WTC11 (cell line): ENCODE measurements at regions not wholly inside any gene's neighbourhood (a gene's known extent, or its start where the extent isn't known, plus 50 kb on each side); places are given as distances from the start of the nearest gene placed in this dataset.

Source experiments
- ATF3 ChIP-seq: sonication (generic); formaldehyde crosslinking; conservative IDR thresholded peaks from 2 replicates; pipeline ENCODE4 v1.8.1; 2022; ENCODE audit warnings: mild to moderate bottlenecking, missing genetic modification reagents
- ATF6 ChIP-seq: sonication (generic); formaldehyde crosslinking; IDR thresholded peaks from 2 replicates; pipeline ENCODE4 v1.8.1; 2023; ENCODE audit warnings: mild to moderate bottlenecking, missing genetic modification reagents
- E2F4 ChIP-seq: sonication (generic); formaldehyde crosslinking; IDR thresholded peaks from 2 replicates; pipeline ENCODE4 v1.8.1; 2022; ENCODE audit warnings: low read depth, mild to moderate bottlenecking, moderate library complexity, missing genetic modification reagents, borderline replicate concordance
- HMGXB4 ChIP-seq: sonication (generic); formaldehyde crosslinking; IDR thresholded peaks from 2 replicates; pipeline ENCODE4 v1.8.1; 2023; ENCODE audit warnings: mild to moderate bottlenecking, moderate library complexity, missing genetic modification reagents
- MAX ChIP-seq: sonication (generic); formaldehyde crosslinking; IDR thresholded peaks from 2 replicates; pipeline ENCODE4 v1.8.0; 2022; ENCODE audit warnings: mild to moderate bottlenecking, missing genetic modification reagents
- MXD4 ChIP-seq: fragments of 250-450 bp; sonication (Bioruptor Pico); IDR thresholded peaks from 2 replicates; pipeline ENCODE4 v1.8.0; 2021; ENCODE audit warnings: mild to moderate bottlenecking, moderate library complexity, borderline replicate concordance
- NFYB ChIP-seq: sonication (generic); formaldehyde crosslinking; conservative IDR thresholded peaks from 2 replicates; pipeline ENCODE4 v1.8.0; 2022; ENCODE audit warnings: low read depth, missing genetic modification reagents
- TCF7 ChIP-seq: sonication (generic); formaldehyde crosslinking; IDR thresholded peaks from 2 replicates; pipeline ENCODE4 v1.8.0; 2022; ENCODE audit warnings: mild to moderate bottlenecking, low read depth, missing genetic modification reagents, moderate library complexity
- TEAD4 ChIP-seq: sonication (generic); formaldehyde crosslinking; IDR thresholded peaks from 2 replicates; pipeline ENCODE4 v1.8.0; 2022; ENCODE audit warnings: mild to moderate bottlenecking, missing genetic modification reagents
- USF2 ChIP-seq: sonication (generic); formaldehyde crosslinking; IDR thresholded peaks from 2 replicates; pipeline ENCODE4 v1.8.1; 2023; ENCODE audit warnings: mild to moderate bottlenecking, missing genetic modification reagents, moderate library complexity
- ZBTB21 ChIP-seq: sonication (generic); formaldehyde crosslinking; IDR thresholded peaks from 2 replicates; pipeline ENCODE4 v1.8.1; 2023; ENCODE audit warnings: mild to moderate bottlenecking, missing genetic modification reagents, borderline replicate concordance
- ZBTB43 ChIP-seq: sonication (generic); formaldehyde crosslinking; IDR thresholded peaks from 2 replicates; pipeline ENCODE4 v1.8.1; 2023; ENCODE audit warnings: mild to moderate bottlenecking, missing genetic modification reagents
- ZNF138 ChIP-seq: sonication (generic); formaldehyde crosslinking; conservative IDR thresholded peaks from 2 replicates; pipeline ENCODE4 v1.8.1; 2022; ENCODE audit warnings: mild to moderate bottlenecking, moderate library complexity, missing genetic modification reagents
- TF ChIP-seq, protein P1 (sequence below): fragments of 200-600 bp; IDR thresholded peaks from 2 replicates; pipeline ENCODE4 v1.8.0; 2022; ENCODE audit warnings: antibody characterized with exemption

- TF ChIP-seq, protein P1, sequence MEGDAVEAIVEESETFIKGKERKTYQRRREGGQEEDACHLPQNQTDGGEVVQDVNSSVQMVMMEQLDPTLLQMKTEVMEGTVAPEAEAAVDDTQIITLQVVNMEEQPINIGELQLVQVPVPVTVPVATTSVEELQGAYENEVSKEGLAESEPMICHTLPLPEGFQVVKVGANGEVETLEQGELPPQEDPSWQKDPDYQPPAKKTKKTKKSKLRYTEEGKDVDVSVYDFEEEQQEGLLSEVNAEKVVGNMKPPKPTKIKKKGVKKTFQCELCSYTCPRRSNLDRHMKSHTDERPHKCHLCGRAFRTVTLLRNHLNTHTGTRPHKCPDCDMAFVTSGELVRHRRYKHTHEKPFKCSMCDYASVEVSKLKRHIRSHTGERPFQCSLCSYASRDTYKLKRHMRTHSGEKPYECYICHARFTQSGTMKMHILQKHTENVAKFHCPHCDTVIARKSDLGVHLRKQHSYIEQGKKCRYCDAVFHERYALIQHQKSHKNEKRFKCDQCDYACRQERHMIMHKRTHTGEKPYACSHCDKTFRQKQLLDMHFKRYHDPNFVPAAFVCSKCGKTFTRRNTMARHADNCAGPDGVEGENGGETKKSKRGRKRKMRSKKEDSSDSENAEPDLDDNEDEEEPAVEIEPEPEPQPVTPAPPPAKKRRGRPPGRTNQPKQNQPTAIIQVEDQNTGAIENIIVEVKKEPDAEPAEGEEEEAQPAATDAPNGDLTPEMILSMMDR = no peak
- TF ChIP-seq MAX (CRISPR knock-in tag) (no peak), E2F4 (CRISPR knock-in tag) (no peak), ZBTB21 (no peak), ATF3 (no peak), TCF7 (no peak), ATF6 (CRISPR knock-in tag) (no peak), ZNF138 (CRISPR knock-in tag) (no peak), HMGXB4 (no peak), USF2 (CRISPR knock-in tag) (no peak), NFYB (no peak), ZBTB43 (CRISPR knock-in tag) (no peak), TEAD4 (CRISPR knock-in tag) (no peak), MXD4 (CRISPR knock-in tag) (no peak)
These were observed 369.7 kb downstream of the SHANK2 start for GRCh38 chr11:70882716-70883085.
